B cell (primary cell): ENCODE measurements at regions not wholly inside any gene's neighbourhood (a gene's known extent, or its start where the extent isn't known, plus 50 kb on each side); places are given as distances from the start of the nearest gene placed in this dataset.

Experiments
- ATAC-seq: fragments of 200-7000 bp; cut with Tn5 transposase; one replicate; pipeline ENCODE4 v1.10.0; 2021; ENCODE audit warnings: low read depth, mild to moderate bottlenecking, moderate number of reproducible peaks, moderate library complexity
- CTCF ChIA-PET: fragments of 350-600 bp; sonication (Branson Sonifier 250); formaldehyde crosslinking; loops from one replicate; lab custom pipeline; 2021; ENCODE audit warnings: antibody characterized with exemption, inconsistent platforms; lab: Charles Lee
- POLR2A ChIA-PET: fragments of 350-600 bp; sonication (Branson Sonifier 250); formaldehyde crosslinking; loops from one replicate; lab custom pipeline; 2021; ENCODE audit warnings: antibody characterized with exemption; lab: Charles Lee
- DNase-seq: peaks from one replicate; pipeline ENCODE4 v3.0.0; 2013
- H2AFZ ChIP-seq: 2 replicates; pipeline ENCODE4 v1.6.1; 2012; ENCODE audit warnings: mild to moderate bottlenecking, low read depth, low read length; ENCODE audit not compliant: insufficient read depth, poor library complexity, severe bottlenecking
- H3K27ac ChIP-seq, 2 donors: 1 replicate in 1 of 2; 2 replicates in 1 of 2; pipeline ENCODE4 v1.5.1; 2012 to 2013; ENCODE audit warnings: low read length in 2 of 2, mild to moderate bottlenecking in 2 of 2, moderate library complexity in 1 of 2
- H3K27me3 ChIP-seq, 4 experiments: fragments of 200-600 bp in 1 of 4; sonication (generic) in 1 of 4; replicated peaks in 1 of 4; 1 replicate in 2 of 4; 2 replicates in 2 of 4; pipeline versions ENCODE4 v1.6.1 to v1.7.0; 2013 to 2016; ENCODE audit warnings: low read length in 3 of 4, mild to moderate bottlenecking in 2 of 4, mixed read lengths in 1 of 4, moderate library complexity in 1 of 4; ENCODE audit not compliant: insufficient read depth in 4 of 4, control insufficient read depth in 3 of 4; ENCODE audit errors: control extremely low read depth in 1 of 4
- H3K36me3 ChIP-seq, 2 experiments: replicated peaks in 1 of 2; 1 replicate in 1 of 2; 2 replicates in 1 of 2; pipeline versions ENCODE4 v1.6.1 to v1.7.1; 2013; ENCODE audit warnings: low read length in 1 of 2; ENCODE audit not compliant: insufficient read depth in 2 of 2, control insufficient read depth in 1 of 2; ENCODE audit errors: control extremely low read depth in 1 of 2, extremely low read depth in 1 of 2
- H3K4me1 ChIP-seq, 2 donors: fragments of 200-600 bp in 1 of 2; sonication (generic) in 1 of 2; 1 replicate in 1 of 2; 2 replicates in 1 of 2; pipeline versions ENCODE4 v1.5.1 to v1.6.1; 2013 to 2017; ENCODE audit warnings: low read length in 2 of 2; ENCODE audit not compliant: control insufficient read depth in 2 of 2, insufficient read depth in 2 of 2
- H3K4me2 ChIP-seq: replicated peaks from 2 replicates; pipeline ENCODE3; 2012; ENCODE audit warnings: mild to moderate bottlenecking, low read depth, low read length; ENCODE audit not compliant: poor library complexity, severe bottlenecking
- H3K4me3 ChIP-seq, 5 experiments: fragments of 200-600 bp in 1 of 5; sonication (generic) in 1 of 5; 1 replicate in 3 of 5; 2 replicates in 2 of 5; pipeline versions ENCODE4 v1.5.1 to v1.7.0; 2011 to 2016; ENCODE audit warnings: low read length in 4 of 5, mild to moderate bottlenecking in 4 of 5, low read depth in 2 of 5, control low read depth in 1 of 5, moderate library complexity in 1 of 5; ENCODE audit not compliant: insufficient read depth in 1 of 5; ENCODE audit errors: control extremely low read depth in 1 of 5, extremely low read depth in 1 of 5
- H3K79me2 ChIP-seq: fragments of 200-600 bp; sonication (generic); one replicate; pipeline ENCODE4 v1.6.0; 2016; ENCODE audit warnings: low read length; ENCODE audit not compliant: control insufficient read depth, insufficient read depth
- H3K9ac ChIP-seq: fragments of 200-600 bp; sonication (generic); 2 replicates; pipeline ENCODE4 v1.6.1; 2017; ENCODE audit warnings: mild to moderate bottlenecking, low read length, moderate library complexity
- H3K9me3 ChIP-seq, 3 donors: one replicate each; pipeline versions ENCODE4 v1.6.1 to v1.7.1; 2013; ENCODE audit warnings: low read length in 2 of 3; ENCODE audit not compliant: control insufficient read depth in 2 of 3, insufficient read depth in 1 of 3; ENCODE audit errors: control extremely low read depth in 1 of 3
- H4K20me1 ChIP-seq: 2 replicates; pipeline ENCODE4 v1.6.0; 2012; ENCODE audit warnings: mild to moderate bottlenecking, low read length; ENCODE audit not compliant: insufficient read depth, control insufficient read depth, poor library complexity, severe bottlenecking
- H3K27ac Mint-ChIP-seq: one replicate; pipeline ENCODE4 v1.8.0; 2021; ENCODE audit warnings: mixed read lengths
- H3K27me3 Mint-ChIP-seq: one replicate; pipeline ENCODE4 v1.8.0; 2021; ENCODE audit warnings: mixed read lengths
- H3K4me1 Mint-ChIP-seq: one replicate; pipeline ENCODE4 v1.8.0; 2021; ENCODE audit warnings: mixed read lengths
- H3K4me3 Mint-ChIP-seq: one replicate; pipeline ENCODE4 v1.8.0; 2021; ENCODE audit warnings: mixed read lengths
- H3K9me3 Mint-ChIP-seq: one replicate; pipeline ENCODE4 v1.8.0; 2022; ENCODE audit warnings: mixed read lengths; ENCODE audit not compliant: insufficient read depth
- EZH2 ChIP-seq: IDR thresholded peaks from 2 replicates; pipeline ENCODE4 v1.6.1; 2012; ENCODE audit warnings: borderline replicate concordance, low read depth, mild to moderate bottlenecking, moderate library complexity, low read length; ENCODE audit not compliant: insufficient read depth, poor library complexity, severe bottlenecking
- WGBS: methylation state at CpG from one replicate; pipeline ENCODE4 v1.1.5; 2013; ENCODE audit warnings: missing lambda C conversion rate; ENCODE audit not compliant: insufficient coverage; 5-methylcytosine and 5-hydroxymethylcytosine counted together
- intact Hi-C: fragments of 100-400 bp; cut with micrococcal nuclease; formaldehyde crosslinking; loops from one replicate; pipeline ENCODE4 v1.10.0; 2022
- TF ChIP-seq, protein P1 (sequence below): fragments of 200-600 bp; IDR thresholded peaks from one replicate; pipeline ENCODE4 v1.8.0; 2022; ENCODE audit warnings: antibody characterized with exemption, mild to moderate bottlenecking

DNA sequence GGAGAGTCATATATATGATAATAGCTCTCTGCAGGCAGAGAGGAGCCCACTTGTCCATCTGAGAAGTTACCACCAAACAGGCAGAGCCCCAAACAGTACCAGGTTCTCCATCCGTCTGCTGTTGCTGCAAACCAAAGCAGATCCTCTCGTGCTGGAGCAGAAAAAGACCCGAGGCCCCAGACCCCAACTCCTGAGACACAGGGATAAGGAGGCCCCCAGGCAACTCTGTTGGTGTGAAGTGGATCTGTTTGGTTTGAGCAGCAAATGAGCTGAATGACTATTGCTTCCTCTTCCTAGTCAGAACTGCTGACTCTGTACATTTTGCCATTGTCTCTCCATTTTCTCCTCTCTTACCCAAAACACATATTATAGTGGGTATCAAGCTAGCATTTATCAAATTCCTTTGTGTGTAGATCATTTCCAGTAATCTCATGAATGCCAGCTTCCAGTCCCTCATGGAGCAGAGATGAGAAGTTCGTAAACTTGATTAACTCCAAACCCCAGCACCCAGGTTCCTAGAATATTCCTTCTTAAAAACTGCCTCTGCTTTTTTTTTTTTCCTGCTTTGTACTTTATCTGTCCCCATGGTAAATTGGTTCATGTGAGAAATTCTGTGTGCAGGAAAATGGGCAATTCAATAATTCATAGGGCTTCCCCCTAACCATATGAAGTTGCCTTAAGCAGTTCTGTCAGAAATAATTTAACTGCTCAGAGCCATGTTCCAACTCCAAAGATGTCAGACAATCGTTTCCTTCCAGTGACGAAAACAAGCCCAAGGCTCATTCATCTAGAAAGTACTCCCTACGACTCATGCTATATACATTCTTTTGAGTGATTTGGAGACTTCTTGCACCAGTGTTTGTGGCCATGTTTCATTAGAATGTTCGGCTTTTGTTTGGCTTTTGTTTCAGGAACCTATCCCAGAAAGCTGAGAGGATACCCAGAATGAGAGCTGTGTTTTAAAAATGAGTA lies 98.6 kb upstream of the ATXN3L start:
- Mint-ChIP-seq H3K27me3 (no peaks in the 10 kb centered on the region), H3K4me1 (peaks cover 73% of the 10 kb centered on the region), H3K27ac (peak overlapping the region; percentile 95), H3K4me3 (peak overlapping the region; percentile 87), H3K9me3 (no peaks in the 10 kb centered on the region)
- ATAC-seq (no peak), DNase-seq (no peak)
- POLR2A ChIA-PET: interaction anchor here (0.6 to 1.0 kb wide), 3 partner anchors 69 to 442 kb away, joined by 3 read pairs; no protein-coding TSS in a partner anchor
- CTCF ChIA-PET: interaction anchor here (0.7 kb wide), 1 partner anchor 77 kb away, joined by 3 read pairs; no protein-coding TSS in a partner anchor
- Histone ChIP-seq H3K79me2 (no peaks in the 10 kb centered on the region), H3K4me1 (peaks cover 50 to 59% of the 10 kb centered on the region in 2 donors), H3K9ac (peak overlapping the region; percentile 11), H3K4me2 (peak overlapping the region; percentile 41), H3K27ac (peak overlapping the region; percentile 72 to 77), H3K36me3 (no peaks in the 10 kb centered on the region), H3K27me3 (no peaks in the 10 kb centered on the region), H3K4me3 (no peak overlapping the region), H4K20me1 (no peaks in the 10 kb centered on the region), H3K9me3 (no peaks in the 10 kb centered on the region), H2AFZ (peak overlapping the region; percentile 40)
- intact Hi-C loops: loop anchor here (5.0 kb wide), 1 partner anchor 326 kb away; no protein-coding TSS in a partner anchor
- 40% methylated on average over 1 of the region's 8 CpGs for WGBS
- no peak for TF ChIP-seq EZH2
- TF ChIP-seq, protein P1, sequence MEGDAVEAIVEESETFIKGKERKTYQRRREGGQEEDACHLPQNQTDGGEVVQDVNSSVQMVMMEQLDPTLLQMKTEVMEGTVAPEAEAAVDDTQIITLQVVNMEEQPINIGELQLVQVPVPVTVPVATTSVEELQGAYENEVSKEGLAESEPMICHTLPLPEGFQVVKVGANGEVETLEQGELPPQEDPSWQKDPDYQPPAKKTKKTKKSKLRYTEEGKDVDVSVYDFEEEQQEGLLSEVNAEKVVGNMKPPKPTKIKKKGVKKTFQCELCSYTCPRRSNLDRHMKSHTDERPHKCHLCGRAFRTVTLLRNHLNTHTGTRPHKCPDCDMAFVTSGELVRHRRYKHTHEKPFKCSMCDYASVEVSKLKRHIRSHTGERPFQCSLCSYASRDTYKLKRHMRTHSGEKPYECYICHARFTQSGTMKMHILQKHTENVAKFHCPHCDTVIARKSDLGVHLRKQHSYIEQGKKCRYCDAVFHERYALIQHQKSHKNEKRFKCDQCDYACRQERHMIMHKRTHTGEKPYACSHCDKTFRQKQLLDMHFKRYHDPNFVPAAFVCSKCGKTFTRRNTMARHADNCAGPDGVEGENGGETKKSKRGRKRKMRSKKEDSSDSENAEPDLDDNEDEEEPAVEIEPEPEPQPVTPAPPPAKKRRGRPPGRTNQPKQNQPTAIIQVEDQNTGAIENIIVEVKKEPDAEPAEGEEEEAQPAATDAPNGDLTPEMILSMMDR: no peak

DNA sequence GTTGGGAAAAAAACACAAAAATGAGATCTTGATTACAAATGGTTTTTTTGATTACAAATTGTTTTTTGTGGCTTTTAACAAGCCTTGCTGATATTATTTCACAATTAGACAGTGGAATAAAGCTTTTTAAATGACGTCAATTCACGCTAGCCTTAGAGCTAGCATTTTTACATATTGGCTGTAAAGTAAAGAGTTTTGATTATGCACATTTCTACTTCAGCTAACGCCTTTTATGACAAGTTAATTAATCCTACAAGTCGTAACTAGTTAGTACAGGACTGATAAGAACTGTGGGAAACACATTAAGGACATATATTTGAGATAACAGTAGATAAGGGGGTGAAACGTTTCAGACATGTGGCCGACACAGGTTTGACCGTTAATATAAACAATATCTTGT lies 95.7 kb upstream of the ATXN3L start:
- no CpG with 5 or more reads among the region's 7 CpGs for WGBS
- no peaks in the 10 kb centered on the region for H3K9me3 ChIP-seq
- Mint-ChIP-seq H3K27ac (no peak overlapping the region), H3K4me1 (peaks cover 60% of the 10 kb centered on the region), H3K9me3 (no peaks in the 10 kb centered on the region), H3K27me3 (no peaks in the 10 kb centered on the region), H3K4me3 (no peak overlapping the region)
- no peak overlapping the region for H3K4me3 ChIP-seq
- peaks cover 26 to 34% of the 10 kb centered on the region in 2 donors for H3K4me1 ChIP-seq
- intact Hi-C loops: loop anchor here (5.0 kb wide), 1 partner anchor 323 kb away; no protein-coding TSS in a partner anchor
- POLR2A ChIA-PET: no interaction called here
- no peaks in the 10 kb centered on the region for H3K36me3 ChIP-seq
- no peaks in the 10 kb centered on the region for H4K20me1 ChIP-seq
- no peaks in the 10 kb centered on the region for H3K27me3 ChIP-seq
- TF ChIP-seq, protein P1: no peak
- no peak for TF ChIP-seq EZH2
- CTCF ChIA-PET: interaction anchor here (1.2 kb wide), 1 partner anchor 470 kb away, joined by 3 read pairs; no protein-coding TSS in a partner anchor
- H3K27ac ChIP-seq: no peak overlapping the region
- no peaks in the 10 kb centered on the region for H3K79me2 ChIP-seq
- no peak overlapping the region for H3K9ac ChIP-seq
- DNase-seq (no peak), ATAC-seq (no peak)
- no peak overlapping the region for H2AFZ ChIP-seq
- H3K4me2 ChIP-seq: no peak overlapping the region
